Omental fat pad (tissue), 3 donors: ENCODE measurements at regions not wholly inside any gene's neighbourhood (a gene's known extent, or its start where the extent isn't known, plus 50 kb on each side); places are given as distances from the start of the nearest gene placed in this dataset.
A peak's percentile ranks its signal among the peaks of the same experiment; 100 is the strongest.

ENCODE experiments used
- ATAC-seq: fragments of 150-250 bp; one replicate; pipeline ENCODE4 v1.9.1; 2016; ENCODE audit warnings: mild to moderate bottlenecking, moderate library complexity; ENCODE audit not compliant: low FRiP score
- DNase-seq: peaks from one replicate; pipeline ENCODE4 v3.0.0-alpha.2; 2019; ENCODE audit warnings: low spot score
- CTCF ChIP-seq, 3 donors: fragments of 450-650 bp; IDR thresholded peaks; one replicate each; pipeline ENCODE4 v1.5.1; 2016 to 2017; ENCODE audit warnings: antibody characterized with exemption in 3 of 3, mild to moderate bottlenecking in 3 of 3, moderate library complexity in 2 of 3

- TF ChIP-seq CTCF (IDR thresholded peaks at IDR 0.05): no peak
- ATAC-seq (no peak), DNase-seq (no peak)
These were observed 112.8 kb upstream of the C11orf87 start for GRCh38 chr11:109309153-109309552.

- DNase-seq (no peak), ATAC-seq (no peak)
- TF ChIP-seq CTCF (IDR thresholded peaks at IDR 0.05): no peak
These were observed 104.3 kb upstream of the C11orf87 start for GRCh38 chr11:109317726-109318125.

GRCh38 chr11:109320595-109320994 lies 101.4 kb upstream of the C11orf87 start:
- no peak for TF ChIP-seq CTCF (IDR thresholded peaks at IDR 0.05)
- ATAC-seq (peak; percentile 73), DNase-seq (no peak)

- ATAC-seq (no peak), DNase-seq (no peak)
- TF ChIP-seq CTCF (IDR thresholded peaks at IDR 0.05): no peak
These were observed 95.2 kb upstream of the C11orf87 start for GRCh38 chr11:109326781-109327180.

- no peak for ATAC-seq
- no peak for DNase-seq
- TF ChIP-seq CTCF (IDR thresholded peaks at IDR 0.05): no peak
These were observed 92.3 kb upstream of the C11orf87 start for GRCh38 chr11:109329716-109330115.

- ATAC-seq: no peak
- no peak for TF ChIP-seq CTCF (IDR thresholded peaks at IDR 0.05)
These were observed 83.9 kb upstream of the C11orf87 start for GRCh38 chr11:109338131-109338530.

GRCh38 chr11:109342261-109342660 lies 79.7 kb upstream of the C11orf87 start:
- ATAC-seq: no peak

More at GRCh38 chr11:109338131-109338530, 83.9 kb upstream of the C11orf87 start:
- no peak for DNase-seq

More at GRCh38 chr11:109342261-109342660, 79.7 kb upstream of the C11orf87 start:
- DNase-seq: no peak
- no peak for TF ChIP-seq CTCF (IDR thresholded peaks at IDR 0.05)
